Activated CD8-positive, alpha-beta T cell treated with anti-CD3 and anti-CD28 coated beads, Interleukin-2, amount 10 ng/mL, durations not matched to agents 7 days and 5 days (primary cell): ENCODE measurements at regions not wholly inside any gene's neighbourhood (a gene's known extent, or its start where the extent isn't known, plus 50 kb on each side); places are given as distances from the start of the nearest gene placed in this dataset.

Source experiments
- ATAC-seq: fragments of 150-1000 bp; cut with Tn5 transposase; one replicate; pipeline ENCODE4 v1.10.0; 2021; ENCODE audit warnings: moderate library complexity
- CTCF ChIA-PET: fragments of 350-600 bp; sonication (Branson Sonifier 250); formaldehyde crosslinking; loops from one replicate; lab custom pipeline; 2021; ENCODE audit warnings: antibody characterized with exemption; lab: Charles Lee
- POLR2A ChIA-PET: fragments of 350-600 bp; sonication (Branson Sonifier 250); formaldehyde crosslinking; loops from one replicate; lab custom pipeline; 2021; ENCODE audit warnings: antibody characterized with exemption; lab: Charles Lee
- DNase-seq: peaks from one replicate; pipeline ENCODE4 v3.0.0-alpha.2; 2020
- H3K27ac Mint-ChIP-seq: one replicate; pipeline ENCODE4 v1.8.0; 2021; ENCODE audit warnings: mild to moderate bottlenecking, mixed read lengths
- H3K27me3 Mint-ChIP-seq: one replicate; pipeline ENCODE4 v1.8.0; 2021; ENCODE audit warnings: low read depth, mixed read lengths
- H3K36me3 Mint-ChIP-seq: one replicate; pipeline ENCODE4 v1.8.0; 2021; ENCODE audit warnings: low read depth, mixed read lengths
- H3K4me1 Mint-ChIP-seq: one replicate; pipeline ENCODE4 v1.8.0; 2021; ENCODE audit warnings: low read depth, mixed read lengths
- H3K4me3 Mint-ChIP-seq: one replicate; pipeline ENCODE4 v1.8.0; 2021; ENCODE audit warnings: mild to moderate bottlenecking, mixed read lengths
- H3K9me3 Mint-ChIP-seq: one replicate; pipeline ENCODE4 v1.8.0; 2022; ENCODE audit warnings: mixed read lengths; ENCODE audit not compliant: insufficient read depth

- H3K27ac Mint-ChIP-seq = no peak overlapping the region
- H3K4me3 Mint-ChIP-seq = no peak overlapping the region
- H3K27me3 Mint-ChIP-seq = peaks cover 3% of the 10 kb centered on the region
- ATAC-seq (no peak), DNase-seq (no peak)
- POLR2A ChIA-PET = interaction anchor here (1.0 kb wide), 1 partner anchor 10 kb away, joined by 3 read pairs; no protein-coding TSS in a partner anchor
- H3K36me3 Mint-ChIP-seq = no peaks in the 10 kb centered on the region
- H3K4me1 Mint-ChIP-seq = no peaks in the 10 kb centered on the region
- CTCF ChIA-PET = no interaction called here
- H3K9me3 Mint-ChIP-seq = no peaks in the 10 kb centered on the region
Observed at GRCh38 chr2:200089040-200089755, 133.8 kb downstream of the MAIP1 start.

GRCh38 chr2:200089756-200090109 lies 134.4 kb downstream of the MAIP1 start:
- CTCF ChIA-PET = no interaction called here
- POLR2A ChIA-PET = no interaction called here
- no peaks in the 10 kb centered on the region for H3K36me3 Mint-ChIP-seq
- no peaks in the 10 kb centered on the region for H3K4me1 Mint-ChIP-seq
- ATAC-seq = no peak
- H3K4me3 Mint-ChIP-seq = no peak overlapping the region
- peaks cover 3% of the 10 kb centered on the region for H3K27me3 Mint-ChIP-seq
- DNase-seq = no peak
- H3K9me3 Mint-ChIP-seq = no peaks in the 10 kb centered on the region
- no peak overlapping the region for H3K27ac Mint-ChIP-seq

- no peaks in the 10 kb centered on the region for H3K4me1 Mint-ChIP-seq
- DNase-seq (no peak), ATAC-seq (no peak)
- POLR2A ChIA-PET = no interaction called here
- H3K4me3 Mint-ChIP-seq = no peak overlapping the region
- H3K27ac Mint-ChIP-seq = no peak overlapping the region
- peaks cover 3% of the 10 kb centered on the region for H3K27me3 Mint-ChIP-seq
- CTCF ChIA-PET = no interaction called here
- H3K36me3 Mint-ChIP-seq = no peaks in the 10 kb centered on the region
- no peaks in the 10 kb centered on the region for H3K9me3 Mint-ChIP-seq
Observed at GRCh38 chr2:200090683-200091082, 135.3 kb downstream of the MAIP1 start.

- no peak for ATAC-seq
- CTCF ChIA-PET = no interaction called here
Observed at GRCh38 chr2:200091126-200091525, 135.7 kb downstream of the MAIP1 start.

GRCh38 chr2:200092235-200092634 lies 136.9 kb downstream of the MAIP1 start:
- CTCF ChIA-PET = no interaction called here
- no peak for ATAC-seq
- POLR2A ChIA-PET = no interaction called here

More at GRCh38 chr2:200091126-200091525, 135.7 kb downstream of the MAIP1 start:
- no peak for DNase-seq
- Mint-ChIP-seq H3K36me3 (no peaks in the 10 kb centered on the region), H3K27ac (no peak overlapping the region), H3K4me3 (no peak overlapping the region), H3K27me3 (peaks cover 3% of the 10 kb centered on the region), H3K9me3 (no peaks in the 10 kb centered on the region), H3K4me1 (no peaks in the 10 kb centered on the region)
- POLR2A ChIA-PET = no interaction called here

GRCh38 chr2:200095436-200095835 lies 140.1 kb downstream of the MAIP1 start:
- H3K4me1 Mint-ChIP-seq = no peaks in the 10 kb centered on the region

More at GRCh38 chr2:200092235-200092634, 136.9 kb downstream of the MAIP1 start:
- no peaks in the 10 kb centered on the region for H3K4me1 Mint-ChIP-seq
- no peaks in the 10 kb centered on the region for H3K9me3 Mint-ChIP-seq
- H3K4me3 Mint-ChIP-seq = no peak overlapping the region
- H3K27me3 Mint-ChIP-seq = peaks cover 6% of the 10 kb centered on the region
- H3K27ac Mint-ChIP-seq = no peak overlapping the region
- H3K36me3 Mint-ChIP-seq = no peaks in the 10 kb centered on the region
- no peak for DNase-seq

GRCh38 chr2:200099256-200099655 lies 143.9 kb downstream of the MAIP1 start:
- Mint-ChIP-seq H3K9me3 (no peaks in the 10 kb centered on the region), H3K36me3 (no peaks in the 10 kb centered on the region), H3K4me1 (no peaks in the 10 kb centered on the region), H3K4me3 (no peak overlapping the region), H3K27me3 (peaks cover 21% of the 10 kb centered on the region), H3K27ac (no peak overlapping the region)
- POLR2A ChIA-PET = interaction anchor here (1.2 kb wide), 1 partner anchor 11 kb away, joined by 3 read pairs; no protein-coding TSS in a partner anchor
- CTCF ChIA-PET = no interaction called here
- no peak for ATAC-seq
- no peak for DNase-seq

More at GRCh38 chr2:200095436-200095835, 140.1 kb downstream of the MAIP1 start:
- ATAC-seq (no peak), DNase-seq (no peak)
- ChIA-PET POLR2A (no interaction called here), CTCF (interaction anchor here (0.6 kb wide), 1 partner anchor 1310 kb away, joined by 3 read pairs; no protein-coding TSS in a partner anchor)
- peaks cover 9% of the 10 kb centered on the region for H3K27me3 Mint-ChIP-seq
- H3K36me3 Mint-ChIP-seq = no peaks in the 10 kb centered on the region
- no peaks in the 10 kb centered on the region for H3K9me3 Mint-ChIP-seq
- H3K27ac Mint-ChIP-seq = no peak overlapping the region
- H3K4me3 Mint-ChIP-seq = no peak overlapping the region

GRCh38 chr2:200100027-200100426 lies 144.6 kb downstream of the MAIP1 start:
- POLR2A ChIA-PET = no interaction called here
- no peaks in the 10 kb centered on the region for H3K9me3 Mint-ChIP-seq
- H3K27me3 Mint-ChIP-seq = peaks cover 23% of the 10 kb centered on the region
- ATAC-seq (no peak), DNase-seq (no peak)
- H3K36me3 Mint-ChIP-seq = no peaks in the 10 kb centered on the region
- no peak overlapping the region for H3K27ac Mint-ChIP-seq
- H3K4me3 Mint-ChIP-seq = no peak overlapping the region
- CTCF ChIA-PET = no interaction called here
- no peaks in the 10 kb centered on the region for H3K4me1 Mint-ChIP-seq

- Mint-ChIP-seq H3K9me3 (no peaks in the 10 kb centered on the region), H3K27ac (no peak overlapping the region), H3K27me3 (peaks cover 24% of the 10 kb centered on the region), H3K36me3 (no peaks in the 10 kb centered on the region), H3K4me1 (no peaks in the 10 kb centered on the region), H3K4me3 (no peak overlapping the region)
- POLR2A ChIA-PET = no interaction called here
- DNase-seq = no peak
- CTCF ChIA-PET = no interaction called here
- no peak for ATAC-seq
Observed at GRCh38 chr2:200101922-200102321, 146.5 kb downstream of the MAIP1 start.

- peaks cover 24% of the 10 kb centered on the region for H3K27me3 Mint-ChIP-seq
- H3K27ac Mint-ChIP-seq = no peak overlapping the region
- H3K9me3 Mint-ChIP-seq = no peaks in the 10 kb centered on the region
- no peak overlapping the region for H3K4me3 Mint-ChIP-seq
- no peaks in the 10 kb centered on the region for H3K4me1 Mint-ChIP-seq
- DNase-seq = no peak
- ChIA-PET POLR2A (no interaction called here), CTCF (no interaction called here)
- H3K36me3 Mint-ChIP-seq = no peaks in the 10 kb centered on the region
- ATAC-seq = no peak
Observed at GRCh38 chr2:200102971-200103370, 147.6 kb downstream of the MAIP1 start.

GRCh38 chr2:200104015-200104414 lies 148.6 kb downstream of the MAIP1 start:
- no peak for ATAC-seq
- no peak for DNase-seq
- Mint-ChIP-seq H3K27me3 (peaks cover 21% of the 10 kb centered on the region), H3K36me3 (no peaks in the 10 kb centered on the region), H3K27ac (no peak overlapping the region), H3K9me3 (no peaks in the 10 kb centered on the region), H3K4me1 (no peaks in the 10 kb centered on the region), H3K4me3 (no peak overlapping the region)
- ChIA-PET CTCF (no interaction called here), POLR2A (no interaction called here)

- ChIA-PET POLR2A (interaction anchor here (0.6 kb wide), 1 partner anchor 149 kb away, joined by 3 read pairs; no protein-coding TSS in a partner anchor), CTCF (no interaction called here)
- Mint-ChIP-seq H3K36me3 (no peaks in the 10 kb centered on the region), H3K9me3 (no peaks in the 10 kb centered on the region), H3K27ac (no peak overlapping the region), H3K4me1 (no peaks in the 10 kb centered on the region), H3K27me3 (peaks cover 19% of the 10 kb centered on the region), H3K4me3 (no peak overlapping the region)
- no peak for DNase-seq
- no peak for ATAC-seq
Observed at GRCh38 chr2:200107514-200108217, 152.3 kb downstream of the MAIP1 start.
